HG02610 (cell line): ENCODE measurements at regions not wholly inside any gene's neighbourhood (a gene's known extent, or its start where the extent isn't known, plus 50 kb on each side); places are given as distances from the start of the nearest gene placed in this dataset.

Experiments
- ATAC-seq: cut with Tn5 transposase; IDR thresholded peaks from one replicate; pipeline ENCODE4 v1.9.1; 2021; ENCODE audit warnings: mild to moderate bottlenecking, moderate library complexity; ENCODE audit not compliant: unreplicated experiment

GRCh38 chr6:20023549-20024315, 186.6 kb downstream of the ID4 start:
- peak; percentile 94 for ATAC-seq

- ATAC-seq = peak; percentile 12
These were observed 187.1 kb downstream of the ID4 start for GRCh38 chr6:20024316-20024673.

DNA sequence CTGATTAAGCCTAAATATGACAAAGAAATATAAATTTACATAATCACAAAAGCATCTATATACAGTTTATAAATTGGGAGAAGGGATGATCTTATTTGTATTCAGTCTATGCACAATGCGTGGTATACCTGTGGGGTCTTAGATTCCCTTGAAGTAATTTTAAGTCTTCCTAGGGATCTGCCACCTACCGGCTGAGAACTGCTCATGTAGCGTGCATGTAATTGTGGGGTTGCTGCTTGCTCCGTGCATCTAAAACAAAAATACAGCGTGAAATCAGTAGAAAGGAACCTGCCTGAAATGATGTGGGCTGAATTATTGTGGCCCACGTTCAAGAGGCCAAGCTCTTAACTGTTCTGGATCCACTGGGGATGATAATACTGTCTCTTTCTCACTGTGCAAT, 187.3 kb downstream of the MBOAT1 start:
- ATAC-seq = no peak

DNA sequence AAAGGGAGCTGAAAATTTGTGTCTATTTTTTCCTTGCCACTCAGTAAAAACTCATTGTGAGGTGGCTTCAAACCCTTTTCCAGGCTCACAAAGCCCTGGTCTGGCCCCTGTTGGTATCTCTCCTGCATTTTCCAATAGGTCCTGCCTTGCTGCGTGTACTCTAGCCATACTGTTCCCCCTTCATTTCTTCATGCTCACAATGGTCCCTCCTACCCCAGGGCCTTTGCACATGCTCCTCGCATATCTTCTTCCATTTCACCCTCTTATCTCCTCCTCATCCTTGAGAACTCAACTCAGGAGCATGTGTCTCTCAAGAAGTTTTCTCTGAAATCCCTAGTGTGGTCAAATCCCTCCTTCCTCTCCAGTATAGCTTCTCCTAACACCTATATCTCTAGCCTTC, 186.6 kb downstream of the MBOAT1 start:
- no peak for ATAC-seq

GRCh38 chr6:20028143-20028542, 184.1 kb downstream of the MBOAT1 start:
- no peak for ATAC-seq

GRCh38 chr6:20028562-20028961, 183.7 kb downstream of the MBOAT1 start:
- no peak for ATAC-seq

GRCh38 chr6:20029979-20030378, 182.3 kb downstream of the MBOAT1 start:
- ATAC-seq = no peak

DNA sequence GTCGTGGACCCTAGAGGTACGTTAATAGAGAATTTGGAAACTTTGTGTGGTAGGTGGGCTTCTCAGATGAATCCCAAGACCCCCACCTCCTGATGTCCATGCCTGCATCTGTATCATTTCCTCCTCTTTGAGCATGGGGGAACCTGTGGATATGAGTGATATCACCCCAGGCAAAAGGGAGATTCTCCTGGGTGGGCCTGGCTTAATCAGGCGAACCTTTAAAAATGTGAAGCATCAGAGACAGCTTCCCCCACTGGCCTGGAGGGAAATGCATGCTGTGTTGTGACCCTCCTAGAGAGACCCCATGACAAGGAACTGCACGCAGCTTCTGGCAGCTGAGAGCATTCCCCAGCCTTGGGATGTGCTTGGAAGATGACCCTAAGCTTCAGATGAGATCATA, 180.9 kb downstream of the MBOAT1 start:
- ATAC-seq = no peak

GRCh38 chr6:20033697-20034407, 178.4 kb downstream of the MBOAT1 start:
- no peak for ATAC-seq

- no peak for ATAC-seq
These were observed 177.9 kb downstream of the MBOAT1 start for GRCh38 chr6:20034408-20034769.

- ATAC-seq = no peak
These were observed 176.1 kb downstream of the MBOAT1 start for GRCh38 chr6:20036141-20036677.

GRCh38 chr6:20038410-20039204, 173.7 kb downstream of the MBOAT1 start:
- ATAC-seq = no peak

- ATAC-seq = no peak
These were observed 167.4 kb downstream of the MBOAT1 start for GRCh38 chr6:20044883-20045282.
